Naive thymus-derived CD8-positive, alpha-beta T cell (primary cell): ENCODE measurements at regions not wholly inside any gene's neighbourhood (a gene's known extent, or its start where the extent isn't known, plus 50 kb on each side); places are given as distances from the start of the nearest gene placed in this dataset. TPM values are rescaled to one million over a fixed set of nuclear protein-coding genes. Genes with fewer than 3 reads are reported as not detected.

Experiments used
- ATAC-seq, 2 donors: fragments of 150-1000 bp; cut with Tn5 transposase in 1 of 2; sonication (Bioruptor Pico), chemical (Tn5 transposase) in 1 of 2; 1 replicate in 1 of 2; 2 replicates in 1 of 2; pipeline ENCODE4 v1.10.0; 2021; ENCODE audit warnings: mild to moderate bottlenecking in 2 of 2, moderate library complexity in 2 of 2
- POLR2A ChIA-PET: fragments of 350-600 bp; sonication (Branson Sonifier 250); formaldehyde crosslinking; loops from one replicate; lab custom pipeline; 2021; ENCODE audit warnings: antibody characterized with exemption; lab: Charles Lee
- DNase-seq, 10 donors: peaks; one replicate each; pipeline versions ENCODE4 v3.0.0 to v3.0.0-alpha.2; 2020 to 2022
- H3K27ac Mint-ChIP-seq, 10 donors: one replicate each; pipeline ENCODE4 v1.8.0; 2020 to 2022; ENCODE audit warnings: mild to moderate bottlenecking in 10 of 10, mixed read lengths in 10 of 10, moderate library complexity in 4 of 10, inconsistent platforms in 1 of 10
- H3K27me3 Mint-ChIP-seq, 5 donors: one replicate each; pipeline ENCODE4 v1.8.0; 2021 to 2022; ENCODE audit warnings: mixed read lengths in 5 of 5
- H3K36me3 Mint-ChIP-seq, 3 donors: one replicate each; pipeline ENCODE4 v1.8.0; 2020 to 2022; ENCODE audit warnings: mixed read lengths in 3 of 3, mild to moderate bottlenecking in 2 of 3, inconsistent platforms in 1 of 3
- H3K4me1 Mint-ChIP-seq, 4 donors: one replicate each; pipeline ENCODE4 v1.8.0; 2021 to 2022; ENCODE audit warnings: mixed read lengths in 4 of 4
- H3K4me3 Mint-ChIP-seq, 10 donors: one replicate each; pipeline ENCODE4 v1.8.0; 2020 to 2022; ENCODE audit warnings: mild to moderate bottlenecking in 10 of 10, mixed read lengths in 10 of 10, moderate library complexity in 6 of 10, inconsistent platforms in 1 of 10
- H3K9me3 Mint-ChIP-seq, 9 donors: one replicate each; pipeline ENCODE4 v1.8.0; 2020 to 2022; ENCODE audit warnings: mixed read lengths in 9 of 9, mild to moderate bottlenecking in 3 of 9, inconsistent platforms in 1 of 9, moderate library complexity in 1 of 9
- microRNA-seq: library from miRNA; unstranded; fragments of <30 nt; microRNA quantifications from one replicate; pipeline ENCODE4 v1.2.0, GENCODE V29; 2022; ENCODE audit warnings: borderline microRNAs expressed

DNA sequence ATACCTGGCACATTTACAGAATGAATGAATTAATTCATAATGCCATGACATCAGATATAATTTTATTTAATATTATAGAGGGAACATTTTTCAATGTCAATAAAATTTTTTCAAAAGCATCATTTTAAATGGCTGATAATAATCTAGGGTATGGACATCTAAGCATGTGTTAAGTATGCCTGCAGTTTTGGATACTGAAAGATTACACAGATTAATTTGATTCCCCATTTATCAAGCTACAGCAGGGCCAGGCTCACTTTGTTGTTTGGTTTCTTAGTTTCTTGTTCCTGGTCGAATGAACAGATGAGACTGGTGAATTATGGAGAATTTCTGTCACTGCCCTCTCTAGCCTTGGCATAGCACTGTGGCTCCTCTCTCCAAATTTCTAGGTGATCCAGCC lies 72.4 kb upstream of the E2F8 start:
- Mint-ChIP-seq H3K4me1 (peaks cover 0 to 2% (median 0%) of the 10 kb centered on the region in 4 donors), H3K36me3 (no peaks in the 10 kb centered on the region), H3K27ac (no peak overlapping the region), H3K27me3 (peaks cover 0 to 8% (median 3%) of the 10 kb centered on the region in 5 donors), H3K4me3 (no peak overlapping the region), H3K9me3 (no peaks in the 10 kb centered on the region)
- DNase-seq, result no peak
- no peak for ATAC-seq
- POLR2A ChIA-PET, result no interaction called here

DNA sequence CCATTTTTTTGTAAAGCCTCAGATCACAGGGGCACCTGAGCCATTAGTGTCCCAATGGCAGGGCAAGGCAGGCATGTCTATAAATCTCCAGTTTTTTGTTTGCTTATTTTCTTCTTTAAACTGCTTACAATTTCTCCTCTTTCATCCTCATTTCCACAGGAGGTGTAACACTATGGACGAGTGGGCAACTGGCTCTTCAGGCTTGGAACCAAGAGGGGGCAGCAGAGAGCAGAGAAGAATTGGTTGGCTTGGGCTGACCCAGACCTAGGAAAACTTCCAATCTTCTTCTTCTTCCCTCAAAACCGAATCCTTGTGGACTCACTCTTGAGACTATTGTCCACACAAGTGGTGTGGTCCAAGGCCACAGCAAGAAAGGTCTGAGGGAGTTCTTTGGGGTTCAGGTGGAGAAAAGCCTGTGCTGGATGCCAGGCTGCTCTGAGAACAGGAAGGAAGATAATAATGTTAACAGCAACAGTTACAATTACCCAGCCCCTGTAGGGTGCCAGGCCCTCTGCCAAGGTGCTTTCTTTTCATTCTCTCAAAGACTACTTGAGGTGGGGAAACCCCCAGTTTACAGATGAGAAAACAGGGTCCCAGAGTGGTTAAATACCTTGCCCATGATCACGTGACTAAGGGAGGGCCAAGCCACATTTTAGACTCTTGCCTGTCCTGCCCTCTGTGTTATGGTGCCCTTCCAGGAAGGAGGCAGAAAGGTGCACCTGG lies 70.7 kb upstream of the E2F8 start:
- Mint-ChIP-seq H3K4me1 (peaks cover 0 to 2% (median 0%) of the 10 kb centered on the region in 4 donors), H3K36me3 (no peaks in the 10 kb centered on the region), H3K27me3 (peaks cover 0 to 10% (median 5%) of the 10 kb centered on the region in 5 donors), H3K4me3 (no peak overlapping the region), H3K27ac (no peak overlapping the region), H3K9me3 (no peaks in the 10 kb centered on the region)
- ATAC-seq, result no peak
- DNase-seq, result peak in 2 of 10 donors; percentile 4 to 19
- POLR2A ChIA-PET, result no interaction called here

DNA sequence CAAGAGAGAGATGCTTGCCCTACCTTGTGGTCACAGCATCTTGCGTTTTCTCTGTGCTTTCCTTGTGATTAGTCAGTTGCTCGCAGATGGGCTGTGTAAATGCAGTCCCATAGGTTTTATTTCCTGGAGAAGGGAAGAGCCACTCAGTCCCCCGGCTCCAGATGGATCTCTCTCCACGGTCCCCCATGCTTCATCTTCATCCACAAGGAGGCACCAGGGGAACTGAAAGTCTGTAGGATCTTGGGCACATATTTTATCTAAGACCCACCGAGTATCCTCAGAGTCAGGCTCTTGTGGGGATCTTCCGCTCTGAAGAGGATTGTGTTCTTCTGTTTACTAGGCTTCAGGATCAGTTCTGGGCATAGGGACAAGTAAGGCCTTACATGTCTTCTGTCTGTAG lies 66.8 kb upstream of the E2F8 start:
- POLR2A ChIA-PET, result no interaction called here
- no peaks in the 10 kb centered on the region for H3K36me3 Mint-ChIP-seq
- DNase-seq (no peak), ATAC-seq (no peak)
- H3K27ac Mint-ChIP-seq, result no peak overlapping the region
- peaks cover 0 to 10% (median 8%) of the 10 kb centered on the region in 5 donors for H3K27me3 Mint-ChIP-seq
- H3K4me3 Mint-ChIP-seq, result no peak overlapping the region
- H3K9me3 Mint-ChIP-seq, result peaks cover 0 to 6% (median 0%) of the 10 kb centered on the region in 9 donors
- H3K4me1 Mint-ChIP-seq, result peaks cover 0 to 2% (median 0%) of the 10 kb centered on the region in 4 donors

DNA sequence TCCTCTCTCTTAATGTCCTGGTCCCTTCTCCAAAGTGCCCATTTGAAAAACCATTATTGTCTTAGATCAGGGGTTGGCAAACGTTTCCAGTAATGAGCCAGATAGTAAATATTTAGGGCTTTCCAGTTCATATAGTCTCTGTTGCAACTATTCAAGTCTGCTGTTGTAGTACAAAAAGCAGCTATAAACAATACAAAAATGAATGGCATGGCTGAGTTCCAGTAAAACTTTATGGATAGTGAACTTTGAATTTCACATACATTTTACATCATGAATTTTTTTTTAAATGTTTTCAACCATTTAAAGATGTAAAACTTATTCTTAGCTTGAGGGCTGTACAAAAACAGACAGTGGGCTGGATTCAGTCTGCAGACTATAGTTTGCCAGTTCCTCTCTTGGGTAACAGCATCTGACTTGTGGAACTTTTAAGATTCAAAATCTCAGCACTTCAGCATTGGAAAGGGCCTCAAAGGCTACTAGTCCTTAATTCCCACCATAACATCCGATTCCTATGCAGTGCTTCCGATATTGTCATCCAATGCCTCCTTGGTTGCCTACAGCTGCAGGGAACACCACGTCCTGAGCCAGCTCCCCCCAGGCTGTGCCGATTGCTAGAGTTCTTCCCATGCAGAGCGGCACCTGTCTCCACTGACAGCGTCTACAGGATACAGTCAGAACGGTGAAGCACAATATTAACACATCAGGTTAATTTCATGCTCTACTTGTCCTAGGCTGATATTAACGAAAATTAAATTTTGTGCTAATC lies 65.6 kb upstream of the E2F8 start:
- POLR2A ChIA-PET, result no interaction called here
- no peak overlapping the region for H3K27ac Mint-ChIP-seq
- DNase-seq (no peak), ATAC-seq (no peak)
- peaks cover 0 to 10% (median 7%) of the 10 kb centered on the region in 5 donors for H3K27me3 Mint-ChIP-seq
- H3K36me3 Mint-ChIP-seq, result no peaks in the 10 kb centered on the region
- H3K9me3 Mint-ChIP-seq, result peaks cover 0 to 6% (median 0%) of the 10 kb centered on the region in 9 donors
- H3K4me1 Mint-ChIP-seq, result no peaks in the 10 kb centered on the region
- H3K4me3 Mint-ChIP-seq, result no peak overlapping the region

GRCh38 chr11:19301361-19301760 lies 60.6 kb upstream of the E2F8 start:
- Mint-ChIP-seq H3K36me3 (no peaks in the 10 kb centered on the region), H3K4me1 (no peaks in the 10 kb centered on the region), H3K27me3 (peaks cover 2 to 32% (median 24%) of the 10 kb centered on the region in 5 donors), H3K9me3 (peaks cover 0 to 6% (median 0%) of the 10 kb centered on the region in 9 donors), H3K4me3 (no peak overlapping the region), H3K27ac (no peak overlapping the region)
- no peak for DNase-seq
- ATAC-seq, result no peak
- POLR2A ChIA-PET, result no interaction called here

GRCh38 chr11:19294444-19294843 lies 53.7 kb upstream of the E2F8 start:
- no peaks in the 10 kb centered on the region for H3K4me1 Mint-ChIP-seq
- DNase-seq (no peak), ATAC-seq (no peak)
- H3K36me3 Mint-ChIP-seq, result no peaks in the 10 kb centered on the region
- POLR2A ChIA-PET, result no interaction called here
- H3K4me3 Mint-ChIP-seq, result no peak overlapping the region
- H3K9me3 Mint-ChIP-seq, result no peaks in the 10 kb centered on the region
- H3K27ac Mint-ChIP-seq, result no peak overlapping the region
- peaks cover 4 to 44% (median 33%) of the 10 kb centered on the region in 5 donors for H3K27me3 Mint-ChIP-seq

GRCh38 chr11:19291064-19291463 lies 50.3 kb upstream of the E2F8 start:
- peaks cover 3 to 14% (median 10%) of the 10 kb centered on the region in 5 donors for H3K27me3 Mint-ChIP-seq
- H3K4me3 Mint-ChIP-seq, result no peak overlapping the region
- H3K27ac Mint-ChIP-seq, result no peak overlapping the region
- no peaks in the 10 kb centered on the region for H3K9me3 Mint-ChIP-seq
- ATAC-seq, result no peak
- no peaks in the 10 kb centered on the region for H3K36me3 Mint-ChIP-seq
- POLR2A ChIA-PET, result no interaction called here
- no peaks in the 10 kb centered on the region for H3K4me1 Mint-ChIP-seq
- DNase-seq, result no peak

Small RNA genes lying in the stretch of these regions (microRNA-seq; reads per million reads assigned to microRNA genes)
- gene MIR4486, result not detected
